Left lobe of liver (tissue), 2 donors: ENCODE measurements at regions not wholly inside any gene's neighbourhood (a gene's known extent, or its start where the extent isn't known, plus 50 kb on each side); places are given as distances from the start of the nearest gene placed in this dataset.
"Not testable (repeated sequence)": the region's sequence is repeated elsewhere in the genome, so short reads cannot be mapped to it uniquely, and the experiment has no call there.

Experiments used
- ATAC-seq: fragments of 200-7000 bp; cut with Tn5 transposase; one replicate; pipeline ENCODE4 v1.9.1; 2020; ENCODE audit warnings: mild to moderate bottlenecking, moderate library complexity
- DNase-seq: peaks from one replicate; pipeline ENCODE4 v3.0.0-alpha.2; 2020; ENCODE audit warnings: low spot score
- donor health status: DM: no; HTN: no; CAD: no; lungs with moderate emphysema.
- donor health status: DM: no; HTN: yes; CAD: no.

DNA sequence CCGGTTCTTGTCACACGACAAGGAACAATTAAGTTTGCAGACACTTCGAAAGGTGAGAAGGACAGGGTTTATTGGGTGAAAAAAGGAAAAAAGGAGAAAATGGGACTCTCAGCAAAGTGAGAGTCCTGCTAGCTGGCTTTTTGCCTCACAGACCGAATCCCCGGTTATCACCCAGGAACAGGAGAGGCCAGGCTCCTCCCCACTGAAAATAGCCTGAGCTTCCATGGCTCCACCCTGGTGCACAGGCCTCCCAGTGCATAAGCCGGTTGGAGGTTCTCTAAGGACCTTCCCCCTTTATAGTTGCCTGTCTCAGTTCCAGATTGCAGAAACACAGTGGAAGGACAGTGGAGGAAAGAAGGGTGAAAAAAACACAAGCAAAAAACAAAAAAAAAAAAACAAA, 571.7 kb downstream of the KCTD12 start:
- ATAC-seq (no peak), DNase-seq (no peak)

DNA sequence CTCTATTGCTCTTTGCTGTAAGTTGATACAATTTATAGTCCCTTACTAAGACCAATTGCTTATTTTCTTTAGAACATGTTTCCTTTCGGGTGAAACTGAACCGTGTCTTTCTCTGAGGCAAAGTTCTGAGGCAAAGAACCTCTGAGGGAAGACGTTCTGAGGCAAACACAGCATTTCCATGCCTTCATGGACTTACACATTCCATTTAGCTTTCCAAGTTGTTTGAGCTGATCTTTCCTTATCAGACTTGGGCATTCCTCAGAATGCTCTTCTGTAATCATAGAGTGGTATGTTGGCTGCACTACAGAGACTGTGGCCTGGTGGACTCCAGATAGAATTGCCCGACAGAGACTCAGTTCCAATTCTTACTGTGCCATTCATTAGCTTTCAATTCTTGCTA, 579.1 kb downstream of the KCTD12 start:
- ATAC-seq (no peak), DNase-seq (no peak)

DNA sequence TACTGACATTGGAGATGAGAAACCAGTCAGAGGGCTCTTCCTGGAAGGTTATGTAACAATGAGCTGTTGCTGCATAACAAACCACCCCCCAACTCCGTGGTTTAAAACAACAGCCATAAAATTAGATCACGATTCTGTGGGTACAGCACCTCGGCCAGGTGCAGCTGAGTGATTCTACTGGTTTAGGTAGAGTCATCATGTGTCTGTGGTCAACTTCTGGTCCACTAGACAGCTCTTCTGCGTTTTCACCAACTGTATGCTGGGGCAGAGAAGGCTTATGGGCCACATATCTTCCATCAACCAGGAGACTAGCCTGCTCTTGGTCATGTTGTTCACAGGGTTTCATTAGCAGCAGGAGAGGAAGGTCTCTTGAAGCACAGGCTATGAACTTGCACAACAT, 585.5 kb downstream of the KCTD12 start:
- ATAC-seq (no peak), DNase-seq (no peak)

DNA sequence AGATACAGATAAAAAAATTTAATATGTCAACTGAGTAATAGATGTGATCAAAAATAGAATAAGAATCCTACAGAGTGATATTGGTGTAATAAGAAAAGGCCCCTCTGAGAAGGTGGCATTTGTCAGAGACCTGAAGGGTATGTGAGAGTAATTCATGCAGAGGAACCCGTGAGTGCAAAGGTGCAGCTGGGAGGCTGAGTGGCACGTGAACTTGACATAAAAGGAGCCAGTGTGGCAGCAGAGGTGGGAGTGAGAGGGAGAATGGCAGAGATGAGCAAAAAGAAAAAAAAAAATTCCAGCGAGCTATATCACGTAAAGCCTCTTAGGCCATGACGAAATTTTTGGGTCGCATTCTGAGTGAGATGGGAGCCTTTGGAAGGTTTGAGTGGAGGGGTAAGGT, 588.9 kb downstream of the KCTD12 start:
- ATAC-seq (no peak), DNase-seq (no peak)

DNA sequence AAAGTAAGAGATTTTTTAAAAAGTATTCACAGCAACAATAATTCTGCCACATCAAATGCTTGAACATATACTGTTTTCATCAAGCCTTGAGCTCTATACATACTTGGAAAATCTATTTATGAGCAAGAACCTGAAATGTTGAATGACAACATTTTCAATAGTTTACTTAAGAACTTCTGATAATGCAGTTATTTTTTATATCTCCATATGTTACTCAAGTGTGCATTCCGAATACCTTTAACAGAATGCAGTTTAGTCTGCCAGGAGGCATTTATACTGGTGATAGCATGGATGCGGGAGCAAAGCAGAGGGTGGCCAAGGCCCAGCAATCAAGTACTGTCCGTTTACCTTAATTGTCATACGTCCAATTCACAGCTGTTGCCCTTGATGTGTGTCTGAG, 589.5 kb downstream of the KCTD12 start:
- DNase-seq (no peak), ATAC-seq (no peak)

DNA sequence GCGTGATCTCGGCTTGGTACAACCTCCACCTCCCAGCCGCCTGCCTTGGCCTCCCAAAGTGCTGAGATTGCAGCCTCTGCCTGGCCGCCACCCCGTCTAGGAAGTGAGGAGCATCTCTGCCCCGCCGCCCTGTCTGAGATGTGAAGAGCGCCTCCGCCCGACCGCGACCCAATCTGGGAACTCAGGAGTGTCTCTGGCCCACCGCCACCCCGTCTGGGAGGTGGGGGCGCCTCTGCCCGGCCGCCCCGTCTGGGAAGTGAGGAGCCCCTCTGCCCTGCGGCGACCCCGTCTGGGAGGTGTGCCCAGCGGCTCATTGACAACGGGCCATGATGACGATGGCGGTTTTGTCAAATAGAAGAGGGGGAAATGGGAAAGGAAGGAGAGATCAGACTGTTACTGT, 591.2 kb downstream of the KCTD12 start:
- DNase-seq, result not testable (repeated sequence)

DNA sequence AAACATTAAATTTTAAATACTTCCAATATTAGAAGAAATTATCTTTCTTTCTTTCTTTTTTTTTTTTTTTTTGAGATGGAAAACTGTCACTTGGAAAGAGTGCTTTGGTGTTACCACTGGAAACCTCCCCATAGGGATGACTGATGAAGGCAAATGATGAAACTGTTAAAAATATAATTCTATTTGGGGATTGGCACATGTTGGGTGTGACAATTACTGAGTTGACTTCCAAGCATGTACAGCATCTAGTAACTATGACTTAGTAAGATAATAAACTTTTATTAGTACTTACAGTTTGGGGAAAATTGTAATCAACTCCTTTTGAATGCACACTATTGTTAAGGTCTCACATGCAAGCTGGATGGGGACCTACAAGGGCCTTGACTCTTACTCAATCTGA, 592.5 kb downstream of the KCTD12 start:
- DNase-seq (no peak), ATAC-seq (no peak)

More for the DNA sequence above, 591.2 kb downstream of the KCTD12 start:
- not testable (repeated sequence) for ATAC-seq

DNA sequence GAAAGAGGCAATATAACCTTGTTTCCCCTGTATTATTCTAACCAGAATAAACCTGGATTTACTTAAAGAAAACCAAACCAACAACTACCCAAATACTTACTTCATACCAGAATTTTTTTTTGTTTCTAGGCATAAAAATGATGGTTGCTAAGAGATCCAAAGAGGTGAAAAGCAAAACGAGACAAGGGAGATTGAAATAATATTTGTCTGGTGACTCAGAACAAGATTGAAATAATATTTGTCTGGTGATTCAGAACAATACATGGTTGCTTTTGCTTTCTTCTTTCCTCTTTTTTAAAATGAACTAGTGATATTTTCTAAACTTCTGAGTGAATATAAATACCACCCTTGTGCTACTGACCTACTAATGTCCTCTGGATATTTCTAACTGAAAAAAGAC, 592.9 kb downstream of the KCTD12 start:
- ATAC-seq, result no peak
- DNase-seq, result no peak

DNA sequence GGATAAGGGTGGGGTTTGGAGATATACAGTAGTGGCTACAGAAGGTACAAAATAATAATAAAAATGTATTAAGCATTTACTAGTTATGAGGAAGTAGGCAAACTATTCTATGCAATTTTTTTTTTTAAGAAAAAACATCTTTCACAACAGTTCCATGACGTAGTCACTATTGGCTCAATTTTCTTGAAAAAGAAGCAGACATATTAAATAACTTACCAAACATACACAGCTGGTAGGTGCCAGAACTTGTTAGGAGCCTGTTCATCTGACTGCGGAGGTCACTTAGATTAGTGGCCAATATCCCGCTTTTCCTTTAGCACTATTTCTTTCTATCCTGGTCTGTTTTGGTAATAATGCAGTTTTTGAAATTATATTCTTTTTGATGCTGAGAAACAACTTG, 593.5 kb downstream of the KCTD12 start:
- ATAC-seq, result no peak
- no peak for DNase-seq

DNA sequence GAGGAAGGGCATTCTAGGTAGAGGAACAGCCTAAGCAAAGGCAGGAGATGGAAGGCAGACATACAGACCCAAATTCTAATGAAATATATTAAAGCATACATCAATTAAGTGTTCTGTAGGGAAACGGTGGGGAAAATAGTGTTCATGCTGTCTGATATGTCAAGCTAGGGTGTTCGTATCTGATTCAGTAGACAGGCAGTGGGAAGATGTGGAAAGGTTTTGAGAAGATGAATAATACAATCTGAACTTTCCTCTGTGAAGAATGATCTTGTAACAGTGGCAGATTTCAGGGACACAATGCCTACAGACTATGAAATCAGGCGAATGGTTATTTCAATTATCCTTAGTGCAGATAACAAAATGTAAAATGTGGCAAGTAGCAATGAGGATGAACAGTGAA, 594.2 kb downstream of the KCTD12 start:
- no peak for DNase-seq
- ATAC-seq, result no peak

DNA sequence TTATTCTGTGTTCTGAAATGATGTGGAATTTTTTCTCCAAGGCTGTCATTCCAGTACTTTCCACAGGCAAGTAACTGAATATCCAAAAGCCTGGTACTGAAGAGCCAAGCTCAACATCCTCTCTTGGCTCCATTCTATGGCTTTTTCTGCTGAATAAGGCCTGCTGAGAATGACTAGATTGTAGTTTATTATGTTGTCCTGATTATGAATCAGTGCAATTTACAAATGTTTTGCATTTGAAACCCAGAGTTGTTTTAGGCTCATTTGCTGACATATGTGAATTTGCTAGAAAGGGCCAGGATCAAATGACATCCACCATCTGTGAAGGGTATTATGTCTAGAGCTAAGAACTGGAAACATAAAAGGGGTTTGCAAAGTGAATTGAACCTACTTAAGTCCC, 596.6 kb downstream of the KCTD12 start:
- no peak for DNase-seq
- no peak for ATAC-seq

DNA sequence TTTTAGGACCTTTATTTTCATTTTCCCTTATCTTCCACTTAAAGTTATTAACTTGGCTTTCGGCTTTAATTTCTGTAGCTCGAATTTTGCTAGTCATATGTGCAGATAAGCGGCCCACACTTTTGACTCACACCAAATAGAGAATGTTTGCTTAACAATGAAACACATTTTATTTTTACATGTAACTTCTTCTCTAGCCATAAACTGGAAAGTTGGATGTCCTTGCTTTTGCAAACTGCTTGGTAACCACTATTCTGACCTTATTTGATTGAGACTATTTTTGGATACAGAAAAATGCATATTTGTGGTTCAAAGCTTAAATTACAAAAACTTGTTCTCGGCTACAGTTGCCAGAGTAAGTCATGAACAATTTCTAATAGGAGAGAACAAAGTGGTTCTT, 600.0 kb downstream of the KCTD12 start:
- no peak for DNase-seq
- ATAC-seq, result no peak

DNA sequence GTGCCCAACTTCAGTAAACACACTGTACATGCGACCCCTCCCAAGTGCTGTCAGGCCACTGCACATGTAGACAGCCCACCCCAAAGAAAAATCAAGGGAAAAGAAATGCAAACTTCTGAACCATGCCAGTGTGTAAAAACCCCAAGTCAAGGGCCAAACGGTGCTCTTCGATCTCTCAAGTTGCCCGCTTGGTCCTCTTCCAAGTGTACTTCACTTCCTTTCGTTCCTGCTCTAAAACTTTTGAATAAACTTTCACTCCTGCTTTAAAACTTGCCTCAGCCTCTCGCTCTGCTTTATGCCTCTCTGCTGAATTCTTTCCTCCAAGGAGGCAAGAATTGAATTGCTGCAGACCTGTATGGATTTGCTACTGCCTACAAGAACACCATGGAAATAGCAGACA, 600.7 kb downstream of the KCTD12 start:
- ATAC-seq, result no peak
- no peak for DNase-seq

DNA sequence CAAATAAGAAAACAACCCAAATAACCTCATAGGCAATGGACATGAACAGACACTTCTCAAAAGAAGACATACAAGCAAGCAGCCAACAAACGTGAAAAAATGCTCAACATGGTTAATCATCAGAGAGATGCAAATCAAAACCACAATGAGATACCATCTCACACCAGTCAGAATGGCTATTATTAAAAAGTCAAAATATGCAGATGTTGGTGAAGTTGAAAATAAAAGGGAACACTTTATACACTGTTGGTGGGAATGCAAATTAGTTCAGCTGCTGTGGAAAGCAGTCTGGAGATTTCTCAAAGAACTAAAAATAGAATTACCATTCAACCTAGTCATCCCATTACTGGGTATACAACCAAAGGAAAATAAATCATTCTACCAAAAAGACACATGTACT, 606.4 kb downstream of the KCTD12 start:
- not testable (repeated sequence) for DNase-seq, ATAC-seq

DNA sequence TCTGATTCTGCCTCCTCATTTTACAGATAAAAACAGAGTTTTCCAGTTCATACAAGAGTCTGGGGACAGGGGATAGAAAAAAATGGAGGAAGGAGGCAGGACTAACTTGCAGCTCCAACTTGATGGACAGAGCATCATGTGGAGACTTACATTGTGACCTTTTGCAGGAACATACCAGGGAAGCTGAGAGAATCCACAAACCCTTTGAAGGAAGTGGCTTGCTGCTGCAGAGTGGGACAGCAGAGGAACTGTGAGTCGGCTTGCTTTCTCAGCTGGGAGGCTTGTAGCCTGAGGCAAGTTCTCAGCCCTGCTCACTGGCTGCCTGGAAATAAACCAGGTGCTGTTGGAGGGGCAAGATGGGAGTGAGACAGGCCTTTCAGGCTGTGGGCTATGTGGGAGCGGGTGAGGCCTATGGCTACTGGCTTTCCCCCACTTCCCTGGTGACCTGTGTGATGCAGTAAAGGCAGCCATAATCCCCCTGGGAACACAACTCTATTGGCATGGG, 614.4 kb downstream of the KCTD12 start:
- DNase-seq (no peak), ATAC-seq (no peak)

DNA sequence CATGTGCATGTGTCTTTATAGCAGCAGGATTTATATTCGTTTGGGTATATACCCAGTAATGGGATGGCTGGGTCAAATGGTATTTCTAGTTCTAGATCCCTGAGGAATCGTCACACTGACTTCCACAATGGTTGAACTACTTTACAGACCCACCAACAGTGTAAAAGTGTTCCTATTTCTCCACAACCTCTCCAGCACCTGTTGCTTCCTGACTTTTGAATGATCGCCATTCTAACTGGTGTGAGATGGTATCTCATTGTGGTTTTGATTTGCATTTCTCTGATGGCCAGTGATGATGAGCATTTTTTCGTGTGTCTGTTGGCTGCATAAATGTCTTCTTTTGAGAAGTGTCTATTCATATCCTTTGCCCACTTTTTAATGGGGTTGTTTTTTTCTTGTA, 617.9 kb downstream of the KCTD12 start:
- not testable (repeated sequence) for ATAC-seq, DNase-seq

DNA sequence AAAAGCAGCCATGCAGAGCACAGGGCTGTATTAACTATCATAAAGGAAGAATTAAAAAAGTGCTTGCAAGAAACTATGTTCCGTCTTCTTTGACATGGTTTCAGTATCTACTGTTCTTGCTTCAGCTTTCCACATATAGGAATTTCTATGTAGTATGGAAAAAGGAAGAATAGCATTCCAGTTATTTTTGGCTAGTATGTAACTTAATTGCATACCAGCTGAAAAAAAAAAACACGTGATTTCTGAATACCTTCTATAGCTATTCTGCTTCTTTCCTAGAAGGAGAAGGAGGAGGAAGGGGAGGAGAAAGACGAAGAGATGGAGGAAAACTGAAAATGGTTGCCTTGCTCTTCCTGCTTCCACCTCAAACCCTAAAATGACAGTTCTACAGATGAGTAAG, 619.0 kb downstream of the KCTD12 start:
- no peak for ATAC-seq
- no peak for DNase-seq

DNA sequence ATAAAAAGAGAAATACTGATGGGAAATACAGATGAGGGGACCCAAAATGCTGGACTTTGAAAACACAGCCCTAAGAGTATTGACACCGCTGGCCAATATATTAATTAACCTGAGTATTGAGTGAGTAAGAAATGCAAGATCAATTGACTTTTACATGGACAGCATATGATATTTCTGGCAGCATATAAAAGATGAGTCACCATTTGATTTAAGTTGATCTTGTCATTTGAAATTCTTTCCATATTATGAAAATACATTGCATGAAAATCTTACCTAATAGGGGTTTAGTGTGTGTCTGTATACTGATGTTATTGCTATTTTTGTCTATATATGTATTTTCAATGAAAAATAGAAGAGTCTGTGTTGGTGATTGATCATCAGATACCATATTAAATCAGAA, 619.6 kb downstream of the KCTD12 start:
- DNase-seq (no peak), ATAC-seq (no peak)

DNA sequence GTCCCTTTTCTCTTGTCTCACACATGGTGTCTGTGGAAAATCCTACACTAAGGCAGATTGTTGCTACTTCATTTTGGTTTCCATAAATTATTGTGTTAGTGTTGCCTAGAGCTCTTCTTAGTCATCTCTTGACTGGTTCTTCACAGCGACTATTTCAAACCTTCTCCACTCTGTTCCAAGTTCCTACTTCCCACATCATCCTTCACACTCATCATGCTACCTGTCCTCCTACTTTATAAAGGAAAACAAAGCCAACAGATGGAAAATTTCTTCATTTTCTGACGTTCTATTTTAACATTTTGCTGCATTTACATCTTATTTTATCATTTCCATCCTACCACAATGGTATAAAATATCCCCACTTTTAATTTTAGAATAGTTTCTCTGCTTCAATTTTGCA, 614.1 kb downstream of the LMO7 start:
- ATAC-seq, result no peak
- DNase-seq, result no peak

DNA sequence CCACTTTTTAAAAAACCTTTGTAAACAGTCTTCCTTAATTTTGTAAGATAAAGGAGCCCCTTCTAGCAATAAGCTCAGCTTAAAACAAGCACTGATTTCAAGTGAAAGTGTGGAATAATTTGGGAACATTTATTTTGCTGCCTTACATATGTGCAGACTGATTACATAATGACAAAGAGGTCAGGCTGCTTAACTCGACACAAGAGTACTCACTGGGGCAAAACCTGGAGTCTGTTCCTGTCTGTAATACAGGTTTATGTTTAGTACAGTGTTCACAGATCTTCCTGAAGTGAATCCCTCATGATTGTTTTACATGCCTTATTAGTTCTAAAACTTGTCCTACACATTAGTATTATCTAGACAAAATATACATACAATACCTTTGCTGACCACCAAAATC, 609.8 kb downstream of the LMO7 start:
- DNase-seq (no peak), ATAC-seq (no peak)

DNA sequence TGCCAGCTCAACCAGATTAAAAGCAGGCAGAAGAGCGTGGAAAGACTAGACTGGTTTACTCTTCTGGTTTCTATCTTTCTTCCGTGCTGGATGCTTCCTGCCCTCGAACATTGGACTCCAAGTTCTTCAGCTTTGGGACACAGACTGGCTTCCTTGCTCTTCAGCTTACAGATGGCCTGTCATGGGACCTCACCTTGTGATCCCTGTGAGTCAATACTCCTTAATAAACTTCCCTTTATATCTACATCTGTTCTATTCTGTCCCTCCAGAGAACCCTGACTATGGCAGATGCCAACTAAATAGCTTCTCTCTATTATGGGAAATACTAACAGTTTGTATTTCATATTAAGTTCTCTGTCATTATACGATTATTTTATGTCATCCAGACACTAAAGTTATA, 609.1 kb downstream of the LMO7 start:
- DNase-seq (no peak), ATAC-seq (no peak)

DNA sequence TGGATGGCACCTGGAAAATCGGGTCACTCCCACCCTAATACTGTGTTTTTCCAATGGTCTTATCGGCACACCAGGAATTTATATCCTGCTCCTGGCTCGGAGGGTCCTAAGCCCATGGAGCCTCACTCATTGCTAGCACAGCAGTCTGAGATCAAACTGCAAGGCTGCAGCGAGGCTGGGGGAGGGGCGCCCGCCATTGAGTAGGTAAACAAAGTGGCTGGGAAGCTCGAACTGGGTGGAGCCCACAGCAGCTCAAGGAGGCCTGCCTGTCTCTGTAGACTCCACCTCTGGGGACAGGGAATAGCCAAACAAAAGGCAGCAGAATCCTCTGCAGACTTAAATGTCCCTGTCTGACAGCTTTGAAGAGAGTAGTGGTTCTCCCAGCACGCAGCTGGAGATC, 607.0 kb downstream of the LMO7 start:
- DNase-seq, ATAC-seq: not testable (repeated sequence)

DNA sequence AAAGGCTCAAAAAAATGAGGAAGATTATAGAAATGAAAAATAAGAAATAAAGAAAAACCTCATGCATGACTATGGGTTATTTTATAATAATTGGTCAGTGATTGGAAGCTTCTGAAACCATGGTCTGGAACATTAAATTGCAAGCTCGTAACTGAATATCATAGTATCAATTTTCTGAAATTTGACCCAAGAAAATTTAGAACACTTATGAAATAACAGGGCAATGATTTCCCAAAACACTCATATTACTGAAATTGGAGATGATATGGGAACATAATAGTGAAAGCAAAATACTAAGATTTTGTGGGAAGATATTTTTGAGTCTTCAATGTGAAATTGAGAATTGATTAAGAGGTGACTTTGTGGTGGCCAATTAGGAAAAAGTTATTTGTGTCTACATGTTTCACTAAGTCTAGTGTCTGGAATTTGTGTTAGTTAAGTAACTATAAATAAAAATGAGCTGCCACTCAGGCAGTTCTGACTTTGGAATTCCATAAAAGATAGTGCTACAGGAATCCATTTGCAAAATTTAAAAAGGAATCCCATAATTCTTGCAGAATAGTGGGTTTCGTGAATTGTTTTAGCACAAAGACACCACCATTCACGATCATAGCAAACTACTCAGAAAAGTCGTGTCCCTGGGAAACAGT, 603.0 kb downstream of the LMO7 start:
- DNase-seq (no peak), ATAC-seq (no peak)
